ENCODE measurements at regions not wholly inside any gene's neighbourhood (a gene's known extent, or its start where the extent isn't known, plus 50 kb on each side); places are given as distances from the start of the nearest gene placed in this dataset.

DNA sequence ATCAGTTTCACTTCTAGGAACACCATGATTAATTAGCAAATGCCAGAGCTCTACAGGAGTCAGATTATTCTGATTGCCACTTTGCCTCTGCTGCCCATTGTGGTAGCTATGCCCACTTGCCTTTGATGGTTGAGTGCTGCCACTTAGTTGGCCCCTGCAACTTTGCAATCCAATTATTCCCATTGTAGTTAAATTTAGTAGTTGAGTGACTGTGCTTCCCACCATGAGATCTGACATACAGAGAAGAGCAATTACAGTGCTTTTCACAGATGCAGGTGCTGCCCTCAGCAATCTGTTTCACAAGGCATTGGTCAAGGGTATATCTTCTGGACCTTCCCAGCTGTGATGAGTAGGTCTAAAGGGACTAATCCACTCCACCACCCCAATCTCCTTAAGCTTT lies 468.4 kb upstream of the RGS6 start:
- intact Hi-C loops (cut with DNase I): no loop called here
- peaks cover 0 to 15% (median 6%) of the 10 kb centered on the region in 4 donors for H3K4me1 ChIP-seq
- no peak for DNase-seq
- TF ChIP-seq POLR2AphosphoS5 (IDR thresholded peaks at IDR 0.05) (no peak), POLR2A (IDR thresholded peaks at IDR 0.05) (no peak), EP300 (IDR thresholded peaks at IDR 0.05) (no peak)
- TF ChIP-seq, protein P1, sequence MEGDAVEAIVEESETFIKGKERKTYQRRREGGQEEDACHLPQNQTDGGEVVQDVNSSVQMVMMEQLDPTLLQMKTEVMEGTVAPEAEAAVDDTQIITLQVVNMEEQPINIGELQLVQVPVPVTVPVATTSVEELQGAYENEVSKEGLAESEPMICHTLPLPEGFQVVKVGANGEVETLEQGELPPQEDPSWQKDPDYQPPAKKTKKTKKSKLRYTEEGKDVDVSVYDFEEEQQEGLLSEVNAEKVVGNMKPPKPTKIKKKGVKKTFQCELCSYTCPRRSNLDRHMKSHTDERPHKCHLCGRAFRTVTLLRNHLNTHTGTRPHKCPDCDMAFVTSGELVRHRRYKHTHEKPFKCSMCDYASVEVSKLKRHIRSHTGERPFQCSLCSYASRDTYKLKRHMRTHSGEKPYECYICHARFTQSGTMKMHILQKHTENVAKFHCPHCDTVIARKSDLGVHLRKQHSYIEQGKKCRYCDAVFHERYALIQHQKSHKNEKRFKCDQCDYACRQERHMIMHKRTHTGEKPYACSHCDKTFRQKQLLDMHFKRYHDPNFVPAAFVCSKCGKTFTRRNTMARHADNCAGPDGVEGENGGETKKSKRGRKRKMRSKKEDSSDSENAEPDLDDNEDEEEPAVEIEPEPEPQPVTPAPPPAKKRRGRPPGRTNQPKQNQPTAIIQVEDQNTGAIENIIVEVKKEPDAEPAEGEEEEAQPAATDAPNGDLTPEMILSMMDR (IDR thresholded peaks at IDR 0.05): no peak
- peaks cover 0 to 1% (median 0%) of the 10 kb centered on the region in 4 donors for H3K9me3 ChIP-seq
- no peak overlapping the region for H3K27ac ChIP-seq
- H3K4me3 ChIP-seq: no peak overlapping the region
- H3K36me3 ChIP-seq: peaks cover 0 to 4% (median 0%) of the 10 kb centered on the region in 4 donors
- no peaks in the 10 kb centered on the region for H3K27me3 ChIP-seq

DNA sequence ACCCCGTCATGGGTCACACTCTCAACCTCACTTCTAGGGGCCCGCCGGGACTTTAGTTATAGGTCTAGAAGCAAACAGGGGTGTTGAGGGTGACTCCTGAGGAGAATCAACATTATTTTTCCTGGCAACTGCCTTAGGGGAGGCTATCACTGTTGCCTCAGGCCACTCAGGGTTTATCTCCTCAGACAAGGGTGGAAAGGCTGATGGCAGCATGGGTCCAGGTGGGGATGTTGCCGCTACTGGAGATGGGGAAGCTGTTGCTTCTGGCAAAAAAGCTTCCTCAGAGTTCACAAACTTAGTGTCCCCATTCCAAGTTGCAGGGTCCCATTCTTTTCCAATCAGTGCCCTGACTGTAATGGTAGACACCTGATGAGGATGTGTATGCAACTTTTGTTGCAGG lies 467.4 kb upstream of the RGS6 start:
- no peak overlapping the region for H3K27ac ChIP-seq
- no peak for DNase-seq
- no peaks in the 10 kb centered on the region for H3K27me3 ChIP-seq
- H3K9me3 ChIP-seq: peaks cover 0 to 1% (median 0%) of the 10 kb centered on the region in 4 donors
- no peak overlapping the region for H3K4me3 ChIP-seq
- TF ChIP-seq, protein P1 (IDR thresholded peaks at IDR 0.05): no peak
- TF ChIP-seq EP300 (IDR thresholded peaks at IDR 0.05) (no peak), POLR2A (IDR thresholded peaks at IDR 0.05) (no peak), POLR2AphosphoS5 (IDR thresholded peaks at IDR 0.05) (no peak)
- H3K36me3 ChIP-seq: peaks cover 0 to 4% (median 0%) of the 10 kb centered on the region in 4 donors
- whole genome bisulfite sequencing, 2 donors: 97 to 100% methylated on average over 4 of the region's 4 CpGs
- H3K4me1 ChIP-seq: peaks cover 0 to 15% (median 6%) of the 10 kb centered on the region in 4 donors
- intact Hi-C loops (cut with DNase I): no loop called here

DNA sequence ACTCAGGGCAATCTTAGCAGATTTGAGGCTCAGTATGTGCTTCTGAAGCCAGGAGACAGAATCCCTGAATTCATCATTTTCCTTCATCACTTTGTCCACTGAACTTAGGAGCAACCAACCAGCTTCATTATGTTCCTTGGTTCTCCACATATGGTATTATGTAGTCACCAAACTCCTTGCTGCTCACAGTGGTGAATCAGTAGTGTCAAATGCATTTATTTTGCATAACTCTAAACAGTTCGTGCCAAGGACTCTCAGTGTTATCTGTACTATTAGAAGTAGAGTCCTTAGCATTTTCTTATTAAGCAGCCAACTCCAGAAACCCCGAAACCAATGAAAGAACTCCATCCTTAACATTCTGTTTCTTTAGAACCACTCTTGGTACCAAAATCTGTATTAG lies 466.9 kb upstream of the RGS6 start:
- intact Hi-C loops (cut with DNase I): no loop called here
- H3K27ac ChIP-seq: no peak overlapping the region
- no peaks in the 10 kb centered on the region for H3K27me3 ChIP-seq
- H3K9me3 ChIP-seq: peaks cover 0 to 1% (median 0%) of the 10 kb centered on the region in 4 donors
- DNase-seq: no peak
- 93 to 97% methylated on average over 2 of the region's 2 CpGs for WGBS, 2 donors
- H3K36me3 ChIP-seq: peaks cover 0 to 4% (median 0%) of the 10 kb centered on the region in 4 donors
- TF ChIP-seq POLR2A (IDR thresholded peaks at IDR 0.05): no peak
- no peak for TF ChIP-seq POLR2AphosphoS5 (IDR thresholded peaks at IDR 0.05)
- H3K4me3 ChIP-seq: no peak overlapping the region
- H3K4me1 ChIP-seq: peaks cover 0 to 15% (median 6%) of the 10 kb centered on the region in 4 donors

DNA sequence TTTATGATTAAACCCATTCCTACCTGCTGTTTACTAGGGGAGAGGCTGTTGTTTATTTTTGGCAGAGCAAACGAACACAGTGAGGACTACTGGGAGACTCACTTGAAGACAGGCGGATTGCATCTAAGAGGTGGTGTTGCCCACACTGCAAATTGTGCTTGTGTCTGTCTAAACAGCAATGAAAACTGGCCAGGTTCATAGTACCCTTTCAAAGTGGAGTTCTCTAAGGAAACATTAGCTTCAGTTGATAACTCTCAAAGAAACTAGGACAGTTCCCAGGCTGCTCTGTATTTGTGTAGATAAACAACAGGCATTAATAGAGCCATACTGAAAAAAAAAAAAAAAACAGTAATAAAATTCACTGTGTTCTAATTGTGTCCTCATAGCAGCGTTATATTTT lies 466.0 kb upstream of the RGS6 start:
- 58 to 80% methylated on average over 3 of the region's 3 CpGs for WGBS, 2 donors
- peaks cover 0 to 4% (median 0%) of the 10 kb centered on the region in 4 donors for H3K36me3 ChIP-seq

DNA sequence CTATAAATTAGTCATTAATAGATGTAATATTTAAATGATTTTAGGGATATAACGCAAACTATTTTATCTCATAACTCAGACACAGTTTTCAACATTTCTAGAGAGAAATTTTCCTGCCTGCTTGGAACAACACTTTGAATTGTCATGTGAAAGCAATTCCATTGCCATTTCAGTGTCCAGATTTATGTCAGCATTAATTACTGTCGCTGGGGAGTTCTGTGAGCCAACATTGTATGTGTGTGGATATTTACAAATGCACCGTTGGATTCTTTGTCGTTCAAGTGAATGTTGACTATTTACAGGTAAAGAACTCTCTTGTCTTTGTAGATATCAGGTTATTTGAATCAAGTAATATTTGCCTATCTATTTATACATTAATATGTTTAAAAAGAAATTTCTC lies 465.3 kb upstream of the RGS6 start:
- TF ChIP-seq, protein P1 (IDR thresholded peaks at IDR 0.05): no peak
- TF ChIP-seq POLR2A (IDR thresholded peaks at IDR 0.05) (no peak), POLR2AphosphoS5 (IDR thresholded peaks at IDR 0.05) (no peak), EP300 (IDR thresholded peaks at IDR 0.05) (no peak)
- no peaks in the 10 kb centered on the region for H3K27me3 ChIP-seq
- no peak for DNase-seq
- no peak overlapping the region for H3K27ac ChIP-seq
- peaks cover 0 to 15% (median 6%) of the 10 kb centered on the region in 4 donors for H3K4me1 ChIP-seq
- intact Hi-C loops (cut with DNase I): no loop called here
- H3K36me3 ChIP-seq: peaks cover 0 to 4% (median 0%) of the 10 kb centered on the region in 4 donors
- H3K4me3 ChIP-seq: no peak overlapping the region
- WGBS, 2 donors: 89 to 92% methylated on average over 4 of the region's 4 CpGs
- peaks cover 0 to 1% (median 0%) of the 10 kb centered on the region in 4 donors for H3K9me3 ChIP-seq

More for the DNA sequence above, 466.0 kb upstream of the RGS6 start:
- Histone ChIP-seq H3K4me1 (peaks cover 0 to 15% (median 6%) of the 10 kb centered on the region in 4 donors), H3K27me3 (no peaks in the 10 kb centered on the region), H3K27ac (no peak overlapping the region), H3K9me3 (peaks cover 0 to 1% (median 0%) of the 10 kb centered on the region in 4 donors), H3K4me3 (no peak overlapping the region)
- TF ChIP-seq, protein P1 (IDR thresholded peaks at IDR 0.05): no peak
- TF ChIP-seq EP300 (IDR thresholded peaks at IDR 0.05): no peak
- no peak for TF ChIP-seq POLR2A (IDR thresholded peaks at IDR 0.05)
- no peak for TF ChIP-seq POLR2AphosphoS5 (IDR thresholded peaks at IDR 0.05)
- DNase-seq: no peak
- intact Hi-C loops (cut with DNase I): no loop called here

Measured in sigmoid colon (tissue), 6 donors.